HG02610 (cell line): ENCODE measurements at regions not wholly inside any gene's neighbourhood (a gene's known extent, or its start where the extent isn't known, plus 50 kb on each side); places are given as distances from the start of the nearest gene placed in this dataset.

ENCODE experiments used
- ATAC-seq: cut with Tn5 transposase; IDR thresholded peaks from one replicate; pipeline ENCODE4 v1.9.1; 2021; ENCODE audit warnings: mild to moderate bottlenecking, moderate library complexity; ENCODE audit not compliant: unreplicated experiment

- no peak for ATAC-seq
Observed at GRCh38 chr14:101467181-101467926, 93.9 kb upstream of the DIO3 start.

- no peak for ATAC-seq
Observed at GRCh38 chr14:101469382-101470247, 91.7 kb upstream of the DIO3 start.

- ATAC-seq: no peak
Observed at GRCh38 chr14:101470266-101470665, 91.0 kb upstream of the DIO3 start.

- no peak for ATAC-seq
Observed at GRCh38 chr14:101471723-101472517, 89.4 kb upstream of the DIO3 start.

GRCh38 chr14:101472518-101472849 lies 88.8 kb upstream of the DIO3 start:
- ATAC-seq: no peak

DNA sequence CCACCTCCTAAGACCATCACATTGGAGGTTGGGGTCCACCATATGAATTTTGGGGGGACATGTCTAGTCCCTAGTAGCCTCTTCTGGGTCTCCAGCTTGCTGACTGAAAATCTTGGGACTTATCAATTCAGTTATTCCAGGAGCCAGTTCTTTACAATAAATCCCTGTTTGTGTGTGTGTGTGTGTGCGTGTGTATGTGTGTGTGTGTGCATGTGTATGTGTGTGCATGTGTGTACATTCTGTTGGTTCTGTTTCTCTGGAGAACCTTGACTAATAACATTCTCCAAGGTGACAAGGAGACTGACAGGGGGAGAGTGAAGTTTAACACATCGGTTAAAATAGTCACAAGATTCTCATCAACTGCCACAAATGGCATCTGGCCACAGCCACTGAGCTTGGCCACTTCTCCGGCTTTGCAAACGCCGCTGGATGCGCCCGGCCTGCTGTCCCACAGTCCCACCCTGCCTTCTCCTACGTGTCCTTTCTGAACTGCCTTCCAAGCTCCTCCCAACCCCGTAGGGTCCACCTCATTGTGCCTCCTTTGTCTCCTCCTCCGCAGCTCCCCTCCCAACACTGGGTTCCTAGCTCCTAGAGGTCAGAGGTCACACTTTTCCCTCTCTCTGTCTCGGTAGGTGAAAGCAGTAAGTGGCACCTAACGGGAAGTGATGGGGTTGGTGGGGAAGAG lies 88.1 kb upstream of the DIO3 start:
- ATAC-seq: no peak

DNA sequence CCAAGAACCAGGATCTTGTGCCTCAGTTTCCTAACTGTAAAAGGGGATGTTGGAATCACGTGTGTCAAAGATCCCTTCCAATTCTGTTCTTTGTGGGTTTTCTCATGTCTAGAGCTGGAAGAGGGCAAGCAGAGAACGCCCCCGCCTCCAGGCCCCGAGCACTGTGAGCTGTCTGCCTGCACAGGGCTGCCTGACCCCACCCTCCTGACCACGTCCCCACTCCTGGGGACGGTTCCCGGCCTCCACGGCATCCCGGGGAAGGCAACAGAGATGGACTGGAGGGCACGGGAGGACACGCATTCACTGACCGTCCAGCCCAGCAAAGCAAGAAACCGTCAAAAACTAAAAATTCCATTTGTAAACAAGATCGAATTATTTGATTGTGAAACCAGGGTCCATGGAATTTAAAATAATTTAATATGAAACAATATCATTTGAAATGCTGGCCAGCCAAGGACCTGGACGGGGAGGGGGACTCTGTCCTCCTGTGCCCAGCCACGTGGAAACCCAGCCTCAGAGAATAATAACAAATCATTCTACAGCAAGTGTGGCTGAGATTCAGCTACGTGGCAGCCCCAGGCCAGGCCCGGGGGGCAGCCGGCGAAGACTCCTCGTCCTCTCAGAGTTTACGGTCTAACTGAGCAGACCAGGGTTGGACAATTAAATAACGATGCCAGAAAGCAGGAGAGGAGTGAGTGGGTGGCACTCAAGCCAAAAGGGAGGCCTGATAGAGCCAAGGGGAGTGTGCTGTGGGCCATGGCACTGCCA lies 87.3 kb upstream of the DIO3 start:
- ATAC-seq: no peak

DNA sequence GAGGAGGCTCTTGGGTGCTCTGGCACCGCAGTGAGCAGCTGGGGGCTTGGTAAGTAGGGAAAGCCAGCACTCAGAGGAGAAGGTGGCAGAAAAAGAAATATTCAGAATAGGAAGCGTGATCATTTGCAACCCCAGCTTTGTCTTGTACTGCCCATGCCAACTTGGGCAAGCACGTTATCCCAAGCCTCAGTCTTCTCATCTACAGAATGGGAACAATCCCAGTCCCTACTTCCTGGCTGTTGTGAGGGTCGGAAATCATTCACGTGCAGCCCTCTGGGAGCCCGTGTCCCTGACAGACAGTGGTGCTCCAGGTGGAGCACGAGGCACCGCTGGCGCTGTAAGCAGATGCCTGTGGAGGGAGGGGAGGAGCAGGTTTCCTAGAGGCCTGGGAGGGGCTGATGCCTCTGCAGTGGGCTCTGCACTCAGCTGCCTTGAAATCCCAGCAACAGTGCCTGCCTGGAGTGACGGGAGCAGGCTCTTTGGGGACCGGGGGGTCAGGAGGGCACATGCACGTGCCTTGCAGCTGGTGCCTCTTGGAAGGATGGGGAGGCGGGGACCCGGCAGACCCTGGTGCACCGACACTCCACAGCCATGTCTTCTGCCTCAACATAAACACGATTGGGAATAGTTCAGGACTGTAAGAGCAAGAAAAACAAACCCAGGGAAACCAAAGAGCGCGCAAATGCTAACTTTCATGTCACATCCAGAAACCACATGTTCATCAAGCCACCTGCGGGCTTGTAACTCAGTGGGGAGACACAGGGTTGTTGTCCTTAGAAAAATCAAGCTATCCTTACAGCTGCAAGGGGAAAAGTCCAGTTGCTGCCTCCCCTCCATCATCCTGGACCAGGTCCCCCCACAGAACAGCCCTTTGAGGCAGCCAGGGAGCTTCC lies 86.5 kb upstream of the DIO3 start:
- no peak for ATAC-seq

- ATAC-seq: no peak
Observed at GRCh38 chr14:101475456-101476257, 85.6 kb upstream of the DIO3 start.

- no peak for ATAC-seq
Observed at GRCh38 chr14:101476258-101476915, 84.9 kb upstream of the DIO3 start.

DNA sequence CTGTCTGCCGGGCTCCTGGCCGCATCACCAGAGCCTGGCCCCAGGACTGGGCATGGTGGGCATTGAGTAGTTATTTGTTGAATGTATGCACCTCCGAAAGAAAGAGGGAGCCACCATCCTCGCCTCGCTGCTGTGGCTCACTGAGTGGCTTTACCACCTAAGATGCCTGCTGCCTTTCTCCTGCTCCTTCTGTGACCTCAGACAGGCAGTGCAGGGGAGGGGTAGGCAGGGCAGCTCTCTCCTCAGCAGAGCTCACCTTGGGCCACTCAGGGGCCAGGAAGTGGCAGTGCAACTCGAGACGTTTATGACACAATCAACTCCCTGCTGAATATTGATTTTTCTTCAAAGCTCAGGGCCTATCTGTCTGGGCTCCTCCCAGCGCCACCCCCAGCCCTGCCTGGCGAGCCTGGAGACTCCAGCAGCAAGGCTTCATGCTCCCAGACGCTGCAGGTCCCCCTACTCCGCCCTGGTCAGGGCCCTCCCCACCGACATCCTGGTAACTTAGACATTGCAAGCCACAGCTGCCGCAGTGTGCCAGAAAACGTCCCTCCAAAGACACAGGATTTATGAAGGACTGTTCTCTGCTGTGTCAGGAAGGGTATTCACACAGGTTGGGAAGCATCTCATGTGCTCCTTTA lies 84.3 kb upstream of the DIO3 start:
- no peak for ATAC-seq

GRCh38 chr14:101477648-101478047 lies 83.6 kb upstream of the DIO3 start:
- ATAC-seq: no peak

DNA sequence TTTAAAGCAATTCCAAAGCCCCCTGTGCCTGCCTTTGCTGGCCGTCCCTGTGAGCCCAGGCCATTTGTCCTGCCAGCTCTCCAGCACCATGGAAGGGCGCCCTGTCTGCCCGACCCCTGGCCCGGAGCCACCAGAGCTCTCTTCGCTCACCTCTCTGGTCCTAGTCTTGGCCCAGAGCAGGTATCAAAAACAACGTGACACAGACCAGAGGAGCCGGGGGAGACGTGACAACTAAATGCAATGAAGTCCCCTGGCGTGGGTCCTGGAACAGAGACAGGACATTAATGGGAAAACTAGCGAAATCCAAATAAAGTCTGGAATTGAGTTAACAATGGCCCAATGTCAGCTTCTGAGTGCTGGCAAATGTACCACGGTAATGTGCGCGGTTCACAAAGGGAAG lies 83.2 kb upstream of the DIO3 start:
- no peak for ATAC-seq

GRCh38 chr14:101478796-101479410 lies 82.4 kb upstream of the DIO3 start:
- ATAC-seq: no peak

GRCh38 chr14:101480022-101480746 lies 81.1 kb upstream of the DIO3 start:
- ATAC-seq: no peak
